ENCODE measurements at regions not wholly inside any gene's neighbourhood (a gene's known extent, or its start where the extent isn't known, plus 50 kb on each side); places are given as distances from the start of the nearest gene placed in this dataset.

DNA sequence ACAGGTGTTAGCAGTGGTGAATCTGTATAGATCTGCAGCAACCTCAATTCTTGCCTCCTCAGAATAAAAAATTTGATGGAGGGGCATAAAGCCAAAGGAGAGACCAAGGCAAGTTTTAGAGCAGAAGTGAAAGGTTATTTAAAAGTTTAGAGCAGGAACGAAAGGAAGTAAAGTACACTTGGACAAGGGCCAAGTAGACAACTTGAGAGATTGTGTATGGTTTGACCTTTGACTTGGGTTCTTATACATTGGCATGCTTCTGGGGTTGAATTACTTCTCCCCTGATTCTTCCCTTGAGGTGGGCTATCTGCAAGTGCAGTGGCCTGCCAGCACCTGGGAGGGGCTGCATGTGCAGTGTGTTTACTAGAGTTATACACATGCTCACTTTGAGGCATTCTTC, 278.8 kb upstream of the NDST3 start:
- no peaks in the 10 kb centered on the region for H3K4me1 ChIP-seq
- no peak for DNase-seq
- no peak overlapping the region for H3K4me3 ChIP-seq

GRCh38 chr4:117768610-117769009, 265.7 kb upstream of the NDST3 start:
- Histone ChIP-seq H3K9me3 (no peaks in the 10 kb centered on the region), H3K27ac (no peak overlapping the region), H3K4me3 (no peak overlapping the region), H3K36me3 (no peaks in the 10 kb centered on the region), H3K27me3 (no peaks in the 10 kb centered on the region), H3K4me1 (no peaks in the 10 kb centered on the region)
- TF ChIP-seq CTCF (IDR thresholded peaks at IDR 0.05): no peak
- TF ChIP-seq POLR2A (IDR thresholded peaks at IDR 0.05): no peak
- DNase-seq: no peak
- intact Hi-C loops (cut with DNase I; ENCODE audit: low total_unique reads): no loop called here

More for the DNA sequence above, 278.8 kb upstream of the NDST3 start:
- Histone ChIP-seq H3K36me3 (no peaks in the 10 kb centered on the region), H3K9me3 (no peaks in the 10 kb centered on the region), H3K27ac (no peak overlapping the region), H3K27me3 (no peaks in the 10 kb centered on the region)
- TF ChIP-seq CTCF (IDR thresholded peaks at IDR 0.05) (no peak), POLR2A (IDR thresholded peaks at IDR 0.05) (no peak)
- intact Hi-C loops (cut with DNase I; ENCODE audit: low total_unique reads): no loop called here

- no peaks in the 10 kb centered on the region for H3K36me3 ChIP-seq
- no peaks in the 10 kb centered on the region for H3K4me1 ChIP-seq
- H3K4me3 ChIP-seq: no peak overlapping the region
- H3K27me3 ChIP-seq: no peaks in the 10 kb centered on the region
- H3K27ac ChIP-seq: no peak overlapping the region
- DNase-seq: no peak
- TF ChIP-seq CTCF (IDR thresholded peaks at IDR 0.05) (no peak), POLR2A (IDR thresholded peaks at IDR 0.05) (no peak)
- no peaks in the 10 kb centered on the region for H3K9me3 ChIP-seq
- intact Hi-C loops (cut with DNase I; ENCODE audit: low total_unique reads): loop anchor here (10.0 kb wide), 1 partner anchor 736 kb away; no protein-coding TSS in a partner anchor
Observed at GRCh38 chr4:117770269-117771102, 263.8 kb upstream of the NDST3 start.

DNA sequence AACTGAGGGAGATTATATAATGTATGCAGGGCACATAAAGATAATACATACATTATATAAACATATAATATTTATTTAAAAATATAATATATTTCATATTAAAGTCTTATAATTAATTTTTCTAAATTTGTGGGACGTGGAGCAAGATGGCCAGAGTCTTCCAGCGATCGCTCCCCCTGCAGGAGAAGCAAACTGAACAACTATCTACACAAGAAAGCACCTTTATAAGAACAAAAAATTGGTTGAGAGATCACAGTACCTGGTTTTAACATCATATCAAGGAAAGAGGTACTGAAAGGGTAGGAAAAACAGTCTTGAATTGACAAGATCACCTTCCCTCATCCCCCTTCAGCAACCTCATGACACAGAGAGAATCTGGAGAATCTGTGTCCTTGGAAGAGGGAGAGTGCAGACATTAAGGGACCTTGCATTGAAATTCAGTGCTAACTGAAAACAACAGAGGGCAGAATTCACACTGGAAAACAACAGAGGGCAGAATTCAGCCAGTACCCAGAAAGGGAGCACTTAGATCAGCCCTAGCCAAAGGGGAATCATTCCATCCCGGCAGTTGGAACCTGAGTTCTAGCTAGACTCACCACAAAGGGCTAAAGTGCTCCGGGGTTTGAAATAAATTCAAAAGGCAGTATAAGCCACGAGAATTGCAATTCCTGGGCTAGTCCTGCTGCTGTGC, 262.5 kb upstream of the NDST3 start:
- no peak for TF ChIP-seq CTCF (IDR thresholded peaks at IDR 0.05)
- H3K4me1 ChIP-seq: no peaks in the 10 kb centered on the region
- no peak overlapping the region for H3K27ac ChIP-seq
- no peaks in the 10 kb centered on the region for H3K36me3 ChIP-seq
- no peak overlapping the region for H3K4me3 ChIP-seq
- no peak for DNase-seq
- no peaks in the 10 kb centered on the region for H3K9me3 ChIP-seq
- intact Hi-C loops (cut with DNase I; ENCODE audit: low total_unique reads): loop anchor here (10.0 kb wide), 1 partner anchor 737 kb away; no protein-coding TSS in a partner anchor
- H3K27me3 ChIP-seq: no peaks in the 10 kb centered on the region
